Caco-2 (cell line): ENCODE measurements at regions not wholly inside any gene's neighbourhood (a gene's known extent, or its start where the extent isn't known, plus 50 kb on each side); places are given as distances from the start of the nearest gene placed in this dataset.

ENCODE experiments used
- BruUV-seq: library from RNA; stranded (reverse); fragments of 400-500 nt; replicated peaks from 2 replicates; lab custom pipeline; 2021; lab: Mats Ljungman, UMichigan
- CTCF ChIA-PET: fragments of 300-600 bp; sonication (Branson Sonifier 250); formaldehyde crosslinking; loops from one replicate; lab custom pipeline; 2022; ENCODE audit warnings: antibody characterized with exemption; lab: Charles Lee
- POLR2A ChIA-PET: fragments of 300-600 bp; sonication (Branson Sonifier 250); formaldehyde crosslinking; loops from one replicate; lab custom pipeline; 2022; ENCODE audit warnings: antibody characterized with exemption; lab: Charles Lee
- DNase-seq, 2 experiments: peaks; one replicate each; pipeline versions ENCODE4 v3.0.0 to v3.0.0-alpha.2; 2020 to 2022
- H3K27me3 ChIP-seq: replicated peaks from 2 replicates; pipeline ENCODE4 v1.6.0; 2011; ENCODE audit warnings: low read length; ENCODE audit not compliant: control insufficient read depth, insufficient read depth
- H3K36me3 ChIP-seq: 2 replicates; pipeline ENCODE4 v1.5.1; 2011; ENCODE audit warnings: low read length; ENCODE audit not compliant: control insufficient read depth, insufficient read depth
- H3K4me1 ChIP-seq: fragments of 250-450 bp; sonication (Bioruptor Pico); 2 replicates; pipeline ENCODE4 v1.5.1; 2020; ENCODE audit warnings: mild to moderate bottlenecking
- H3K4me3 ChIP-seq: 2 replicates; pipeline ENCODE4 v1.5.1; 2011; ENCODE audit warnings: low read depth, mild to moderate bottlenecking, control low read depth, low read length
- H3K9me3 ChIP-seq: fragments of 250-450 bp; sonication (Bioruptor Pico); 2 replicates; pipeline ENCODE4 v1.5.1; 2020; ENCODE audit warnings: mild to moderate bottlenecking, moderate library complexity
- H3K27ac Mint-ChIP-seq: one replicate; pipeline ENCODE4 v1.8.0; 2022; ENCODE audit warnings: mixed read lengths; ENCODE audit not compliant: unreplicated experiment
- H3K27me3 Mint-ChIP-seq: one replicate; pipeline ENCODE4 v1.8.0; 2022; ENCODE audit warnings: mixed read lengths; ENCODE audit not compliant: insufficient read depth, unreplicated experiment
- H3K36me3 Mint-ChIP-seq: one replicate; pipeline ENCODE4 v1.8.0; 2022; ENCODE audit warnings: mild to moderate bottlenecking, mixed read lengths; ENCODE audit not compliant: insufficient read depth, unreplicated experiment
- H3K4me1 Mint-ChIP-seq: one replicate; pipeline ENCODE4 v1.8.0; 2022; ENCODE audit warnings: low read depth, mixed read lengths; ENCODE audit not compliant: unreplicated experiment
- H3K4me3 Mint-ChIP-seq: one replicate; pipeline ENCODE4 v1.8.0; 2022; ENCODE audit warnings: mild to moderate bottlenecking, moderate library complexity, mixed read lengths; ENCODE audit not compliant: unreplicated experiment
- H3K9me3 Mint-ChIP-seq: one replicate; pipeline ENCODE4 v1.8.0; 2022; ENCODE audit warnings: mixed read lengths; ENCODE audit not compliant: unreplicated experiment
- CTCF ChIP-seq, 2 experiments: fragments of 200-600 bp in 1 of 2; IDR thresholded peaks; 1 replicate in 1 of 2; 2 replicates in 1 of 2; pipeline versions ENCODE4 v1.5.1 to v1.8.0; 2011 to 2022; ENCODE audit warnings: antibody characterized with exemption in 1 of 2, control low read depth in 1 of 2, inconsistent platforms in 1 of 2, low read depth in 1 of 2, low read length in 1 of 2, mild to moderate bottlenecking in 1 of 2, moderate library complexity in 1 of 2; ENCODE audit not compliant: insufficient read depth in 1 of 2, severe bottlenecking in 1 of 2, unreplicated experiment in 1 of 2
- intact Hi-C: fragments of 100-400 bp; cut with micrococcal nuclease; formaldehyde crosslinking; loops from one replicate; pipeline ENCODE4 v1.10.0; 2022; ENCODE audit not compliant: unreplicated experiment

- BruUV-seq = no TSS peak
- TF ChIP-seq CTCF (IDR thresholded peaks at IDR 0.05; ENCODE audit: insufficient read depth in 1 of 2, low read depth in 1 of 2, low read length in 1 of 2, severe bottlenecking in 1 of 2, unreplicated experiment in 1 of 2) = no peak
- no peak overlapping the region for H3K27ac Mint-ChIP-seq
Measured at GRCh38 chr6:119627908-119628669, 278.5 kb upstream of the MAN1A1 start.

GRCh38 chr6:119626884-119627619, 277.5 kb upstream of the MAN1A1 start:
- no peak for TF ChIP-seq CTCF (IDR thresholded peaks at IDR 0.05; ENCODE audit: insufficient read depth in 1 of 2, low read depth in 1 of 2, low read length in 1 of 2, severe bottlenecking in 1 of 2, unreplicated experiment in 1 of 2)
- Histone ChIP-seq H3K27me3 (no peaks in the 10 kb centered on the region), H3K4me1 (no peaks in the 10 kb centered on the region), H3K4me3 (no peak overlapping the region), H3K9me3 (no peaks in the 10 kb centered on the region), H3K36me3 (no peaks in the 10 kb centered on the region)
- Mint-ChIP-seq H3K9me3 (no peaks in the 10 kb centered on the region), H3K36me3 (no peaks in the 10 kb centered on the region), H3K27me3 (no peaks in the 10 kb centered on the region), H3K4me3 (no peak overlapping the region), H3K4me1 (no peaks in the 10 kb centered on the region), H3K27ac (no peak overlapping the region)
- CTCF ChIA-PET = no interaction called here
- DNase-seq = no peak
- intact Hi-C loops = loop anchor here (10.0 kb wide), 1 partner anchor 272 kb away; no protein-coding TSS in a partner anchor
- BruUV-seq = no TSS peak
- POLR2A ChIA-PET = no interaction called here

More at GRCh38 chr6:119627908-119628669, 278.5 kb upstream of the MAN1A1 start:
- ChIA-PET CTCF (no interaction called here), POLR2A (no interaction called here)
- H3K4me3 Mint-ChIP-seq = no peak overlapping the region
- H3K9me3 Mint-ChIP-seq = no peaks in the 10 kb centered on the region
- Histone ChIP-seq H3K4me3 (no peak overlapping the region), H3K4me1 (no peaks in the 10 kb centered on the region), H3K36me3 (no peaks in the 10 kb centered on the region), H3K27me3 (no peaks in the 10 kb centered on the region), H3K9me3 (no peaks in the 10 kb centered on the region)
- no peaks in the 10 kb centered on the region for H3K4me1 Mint-ChIP-seq
- intact Hi-C loops = loop anchor here (10.0 kb wide), 1 partner anchor 273 kb away; no protein-coding TSS in a partner anchor
- H3K36me3 Mint-ChIP-seq = no peaks in the 10 kb centered on the region
- H3K27me3 Mint-ChIP-seq = no peaks in the 10 kb centered on the region
- no peak for DNase-seq

GRCh38 chr6:119620846-119621555, 271.4 kb upstream of the MAN1A1 start:
- no peaks in the 10 kb centered on the region for H3K9me3 ChIP-seq
- H3K4me3 ChIP-seq = no peak overlapping the region
- no peaks in the 10 kb centered on the region for H3K36me3 Mint-ChIP-seq
- ChIA-PET POLR2A (no interaction called here), CTCF (no interaction called here)
- no peaks in the 10 kb centered on the region for H3K9me3 Mint-ChIP-seq
- no peaks in the 10 kb centered on the region for H3K36me3 ChIP-seq
- no peaks in the 10 kb centered on the region for H3K27me3 ChIP-seq
- H3K4me1 ChIP-seq = no peaks in the 10 kb centered on the region
- H3K4me1 Mint-ChIP-seq = no peaks in the 10 kb centered on the region
- H3K27me3 Mint-ChIP-seq = no peaks in the 10 kb centered on the region
- TF ChIP-seq CTCF (IDR thresholded peaks at IDR 0.05; ENCODE audit: insufficient read depth in 1 of 2, low read depth in 1 of 2, low read length in 1 of 2, severe bottlenecking in 1 of 2, unreplicated experiment in 1 of 2) = no peak
- H3K4me3 Mint-ChIP-seq = no peak overlapping the region
- no peak overlapping the region for H3K27ac Mint-ChIP-seq
- BruUV-seq = no TSS peak
- intact Hi-C loops = loop anchor here (10.0 kb wide), 1 partner anchor 266 kb away; no protein-coding TSS in a partner anchor
- DNase-seq = no peak
